ENCODE measurements at regions not wholly inside any gene's neighbourhood (a gene's known extent, or its start where the extent isn't known, plus 50 kb on each side); places are given as distances from the start of the nearest gene placed in this dataset.

GRCh38 chr12:91328451-91328850, 145.8 kb upstream of the DCN start:
- no peak for DNase-seq
- H3K4me3 ChIP-seq (ENCODE audit: low read depth, low read length), result no peak overlapping the region
- H3K36me3 ChIP-seq, result no peaks in the 10 kb centered on the region
- H3K27me3 ChIP-seq, result no peaks in the 10 kb centered on the region
- no peak for TF ChIP-seq CTCF (IDR thresholded peaks at IDR 0.05; ENCODE audit: low read depth, low read length)
- H3K4me1 ChIP-seq, result peaks cover 19% of the 10 kb centered on the region
- H3K9me3 ChIP-seq, result no peaks in the 10 kb centered on the region

- Histone ChIP-seq H3K4me1 (peaks cover 14% of the 10 kb centered on the region), H3K9me3 (no peaks in the 10 kb centered on the region), H3K4me3 (ENCODE audit: low read depth, low read length) (no peak overlapping the region), H3K36me3 (no peaks in the 10 kb centered on the region), H3K27me3 (no peaks in the 10 kb centered on the region)
- DNase-seq, result no peak
- no peak for TF ChIP-seq CTCF (IDR thresholded peaks at IDR 0.05; ENCODE audit: low read depth, low read length)
Observed at GRCh38 chr12:91327889-91328288, 145.3 kb upstream of the DCN start.

GRCh38 chr12:91327131-91327530, 144.5 kb upstream of the DCN start:
- Histone ChIP-seq H3K36me3 (no peaks in the 10 kb centered on the region), H3K4me3 (ENCODE audit: low read depth, low read length) (no peak overlapping the region), H3K4me1 (peaks cover 14% of the 10 kb centered on the region), H3K9me3 (no peaks in the 10 kb centered on the region), H3K27me3 (no peaks in the 10 kb centered on the region)
- no peak for TF ChIP-seq CTCF (IDR thresholded peaks at IDR 0.05; ENCODE audit: low read depth, low read length)
- no peak for DNase-seq

- Histone ChIP-seq H3K9me3 (no peaks in the 10 kb centered on the region), H3K36me3 (no peaks in the 10 kb centered on the region), H3K27me3 (no peaks in the 10 kb centered on the region), H3K4me1 (peaks cover 10% of the 10 kb centered on the region), H3K4me3 (ENCODE audit: low read depth, low read length) (no peak overlapping the region)
- DNase-seq, result peak; percentile 54
- peak; percentile 87 for TF ChIP-seq CTCF (IDR thresholded peaks at IDR 0.05; ENCODE audit: low read depth, low read length)
Observed at GRCh38 chr12:91326058-91327027, 143.7 kb upstream of the DCN start.

GRCh38 chr12:91320999-91321398, 138.4 kb upstream of the DCN start:
- no peaks in the 10 kb centered on the region for H3K27me3 ChIP-seq
- H3K4me3 ChIP-seq (ENCODE audit: low read depth, low read length), result no peak overlapping the region
- TF ChIP-seq CTCF (IDR thresholded peaks at IDR 0.05; ENCODE audit: low read depth, low read length), result no peak
- no peaks in the 10 kb centered on the region for H3K9me3 ChIP-seq
- no peak for DNase-seq
- H3K36me3 ChIP-seq, result no peaks in the 10 kb centered on the region
- peaks cover 6% of the 10 kb centered on the region for H3K4me1 ChIP-seq

GRCh38 chr12:91319071-91319760, 136.6 kb upstream of the DCN start:
- Histone ChIP-seq H3K36me3 (no peaks in the 10 kb centered on the region), H3K4me3 (ENCODE audit: low read depth, low read length) (no peak overlapping the region), H3K9me3 (no peaks in the 10 kb centered on the region), H3K4me1 (no peaks in the 10 kb centered on the region), H3K27me3 (no peaks in the 10 kb centered on the region)
- DNase-seq, result no peak
- no peak for TF ChIP-seq CTCF (IDR thresholded peaks at IDR 0.05; ENCODE audit: low read depth, low read length)

Data from BE2C (cell line).